ENCODE measurements at regions not wholly inside any gene's neighbourhood (a gene's known extent, or its start where the extent isn't known, plus 50 kb on each side); places are given as distances from the start of the nearest gene placed in this dataset.

GRCh38 chr4:180099957-180100356 is 2143.2 kb upstream of the TENM3 start:
- H2AFZ ChIP-seq (ENCODE audit: low read depth, low read length, poor library complexity, severe bottlenecking) = no peak overlapping the region
- no peak for ATAC-seq
- H4K20me1 ChIP-seq (ENCODE audit: insufficient read depth) = no peaks in the 10 kb centered on the region
- H3K79me2 ChIP-seq (ENCODE audit: insufficient read depth, low read length) = no peaks in the 10 kb centered on the region
- CTCF ChIA-PET = no interaction called here
- H3K36me3 ChIP-seq (ENCODE audit: control insufficient read depth in 1 of 2, insufficient read depth in 2 of 2, low read length in 2 of 2) = no peaks in the 10 kb centered on the region
- no peak overlapping the region for H3K4me3 ChIP-seq (replicated peaks in 1 of 2; ENCODE audit: low read depth in 1 of 2, low read length in 2 of 2)
- no peak for DNase-seq (ENCODE audit: low read depth, low spot score)
- no peak overlapping the region for H3K4me2 ChIP-seq (ENCODE audit: low read length)
- H3K27me3 ChIP-seq (ENCODE audit: insufficient read depth, low read length) = no peaks in the 10 kb centered on the region
- POLR2A ChIA-PET = no interaction called here
- no TSS peak for BruUV-seq (replicated peaks)
- H3K4me1 ChIP-seq (ENCODE audit: control insufficient read depth in 1 of 2, insufficient read depth in 2 of 2, low read length in 2 of 2) = no peaks in the 10 kb centered on the region
- H3K9me3 ChIP-seq (ENCODE audit: control insufficient read depth in 1 of 2, insufficient read depth in 1 of 2, low read depth in 1 of 2, low read length in 2 of 2) = no peaks in the 10 kb centered on the region
- no peak for TF ChIP-seq CEBPB (IDR thresholded peaks at IDR 0.05; ENCODE audit: low read depth)
- TF ChIP-seq ZNF274 (IDR thresholded peaks at IDR 0.05; ENCODE audit: low read depth, low read length) = no peak
- no peak for TF ChIP-seq TCF7L2 (IDR thresholded peaks at IDR 0.05; ENCODE audit: borderline replicate concordance, extremely low read depth, insufficient read depth, insufficient read length)
- no peak for TF ChIP-seq SP1 (IDR thresholded peaks at IDR 0.05; ENCODE audit: low read depth)
- no peak for TF ChIP-seq ZBTB33 (IDR thresholded peaks at IDR 0.05; ENCODE audit: extremely low read depth, insufficient replicate concordance, low read length)
- TF ChIP-seq JUND (IDR thresholded peaks at IDR 0.05) = no peak
- no peak for TF ChIP-seq EZH2 (IDR thresholded peaks at IDR 0.05)
- no peak for TF ChIP-seq EGR1 (IDR thresholded peaks at IDR 0.05; ENCODE audit: low read depth)
- TF ChIP-seq, protein P1, sequence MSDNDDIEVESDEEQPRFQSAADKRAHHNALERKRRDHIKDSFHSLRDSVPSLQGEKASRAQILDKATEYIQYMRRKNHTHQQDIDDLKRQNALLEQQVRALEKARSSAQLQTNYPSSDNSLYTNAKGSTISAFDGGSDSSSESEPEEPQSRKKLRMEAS (IDR thresholded peaks at IDR 0.05) = no peak
- no peak for TF ChIP-seq YY1 (IDR thresholded peaks at IDR 0.05; ENCODE audit: extremely low read depth, insufficient replicate concordance, low read depth, low read length)
- TF ChIP-seq SIN3A (IDR thresholded peaks at IDR 0.05; ENCODE audit: low read depth) = no peak
- no peak for TF ChIP-seq POLR2A (IDR thresholded peaks at IDR 0.05; ENCODE audit: borderline replicate concordance, extremely low read depth, insufficient read depth, insufficient read length)
- TF ChIP-seq SRF (IDR thresholded peaks at IDR 0.05; ENCODE audit: low read depth) = no peak
- TF ChIP-seq POLR2AphosphoS5 (IDR thresholded peaks at IDR 0.05; ENCODE audit: low read depth, low read length) = no peak
- TF ChIP-seq, protein P2, sequence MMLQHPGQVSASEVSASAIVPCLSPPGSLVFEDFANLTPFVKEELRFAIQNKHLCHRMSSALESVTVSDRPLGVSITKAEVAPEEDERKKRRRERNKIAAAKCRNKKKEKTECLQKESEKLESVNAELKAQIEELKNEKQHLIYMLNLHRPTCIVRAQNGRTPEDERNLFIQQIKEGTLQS (IDR thresholded peaks at IDR 0.05) = no peak
- no peak for TF ChIP-seq CTCF (IDR thresholded peaks at IDR 0.05 in 2 of 3, conservative IDR thresholded peaks at IDR 0.05 in 1 of 3; ENCODE audit: borderline replicate concordance in 1 of 3, insufficient read depth in 1 of 3, low read depth in 2 of 3, low read length in 2 of 3)
- TF ChIP-seq ELF1 (IDR thresholded peaks at IDR 0.05; ENCODE audit: borderline replicate concordance, low read depth) = no peak
- TF ChIP-seq EZH2phosphoT487 (IDR thresholded peaks at IDR 0.05; ENCODE audit: borderline replicate concordance) = no peak
- H3K9me2 ChIP-seq (ENCODE audit: insufficient read depth) = no peaks in the 10 kb centered on the region
- H3K9ac ChIP-seq (ENCODE audit: low read length) = no peak overlapping the region
- RAD21 ChIA-PET (ENCODE audit: low non-redundant PET in 1 of 2, low total read pairs in 2 of 2, uncharacterized antibody in 2 of 2, unreplicated experiment in 2 of 2) = no interaction called here
- intact Hi-C loops (cut with micrococcal nuclease) = no loop called here
- H3K27ac ChIP-seq (ENCODE audit: low read depth, low read length) = no peak overlapping the region

All from HCT116 (cell line).